ENCODE measurements at regions not wholly inside any gene's neighbourhood (a gene's known extent, or its start where the extent isn't known, plus 50 kb on each side); places are given as distances from the start of the nearest gene placed in this dataset.

GRCh38 chr5:147073098-147073497 is 161.7 kb upstream of the STK32A start:
- TF ChIP-seq CTCF (IDR thresholded peaks at IDR 0.05) (no peak), EZH2 (IDR thresholded peaks at IDR 0.05) (no peak), EZH2phosphoT487 (IDR thresholded peaks at IDR 0.05) (no peak)
